ENCODE measurements at regions not wholly inside any gene's neighbourhood (a gene's known extent, or its start where the extent isn't known, plus 50 kb on each side); places are given as distances from the start of the nearest gene placed in this dataset.

DNA sequence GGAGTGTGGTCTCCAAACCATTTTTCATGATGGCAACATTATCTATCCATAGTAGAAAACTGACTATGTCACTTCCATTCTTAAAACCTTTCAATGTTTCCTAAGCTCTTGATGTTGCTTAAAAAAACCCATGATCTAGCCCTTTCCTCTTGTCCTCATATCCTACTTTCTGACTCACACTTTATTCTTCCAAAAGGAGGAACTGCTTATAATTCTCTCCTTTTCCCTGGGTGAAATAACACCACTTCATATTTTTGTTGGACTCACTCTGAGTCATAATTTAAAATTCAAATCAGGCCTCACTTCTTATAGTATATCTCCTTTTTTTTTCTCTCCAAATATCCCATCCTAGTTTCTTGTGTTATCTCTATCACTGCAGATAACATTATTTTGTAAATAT is 513.9 kb downstream of the MAN2A1 start:
- no peak overlapping the region for H3K4me3 ChIP-seq (ENCODE audit: extremely low read depth in 1 of 4, insufficient read depth in 2 of 4, low read depth in 3 of 4, low read length in 4 of 4)
- H3K79me1 ChIP-seq (ENCODE audit: low read depth, low read length) = no peaks in the 10 kb centered on the region
- no peaks in the 10 kb centered on the region for H3K36me3 ChIP-seq (ENCODE audit: control insufficient read depth in 2 of 4, insufficient read depth in 4 of 4, low read length in 3 of 4)
- no peak overlapping the region for H3K23ac ChIP-seq (ENCODE audit: insufficient read length)
- no peak overlapping the region for H3K9ac ChIP-seq (replicated peaks in 1 of 4; ENCODE audit: extremely low read depth in 1 of 4, low read depth in 3 of 4, low read length in 3 of 4)
- H3K18ac ChIP-seq (ENCODE audit: extremely low read depth, low read length) = no peak overlapping the region
- H2BK20ac ChIP-seq (ENCODE audit: low read length) = no peak overlapping the region
- H2BK12ac ChIP-seq (ENCODE audit: low read depth, low read length) = no peak overlapping the region
- H2BK120ac ChIP-seq (replicated peaks; ENCODE audit: low read depth, low read length) = no peak overlapping the region
- no peak overlapping the region for H2AK5ac ChIP-seq (ENCODE audit: low read depth, low read length)
- CTCF ChIA-PET (ENCODE audit: partially characterized antibody) = no interaction called here
- H3K27me3 ChIP-seq (replicated peaks in 1 of 4; ENCODE audit: control insufficient read depth in 3 of 4, extremely low read depth in 1 of 4, insufficient read depth in 3 of 4, low read length in 3 of 4) = no peaks in the 10 kb centered on the region; a peak in 1 of 7 replicates
- H3K4me1 ChIP-seq (replicated peaks in 1 of 4; ENCODE audit: control insufficient read depth in 3 of 4, insufficient read depth in 4 of 4, low read length in 3 of 4) = no peaks in the 10 kb centered on the region
- H3K56ac ChIP-seq (replicated peaks; ENCODE audit: insufficient read length, low read depth, low read length) = no peak overlapping the region
- H3K4me2 ChIP-seq (ENCODE audit: insufficient read depth in 1 of 2, low read depth in 2 of 2, low read length in 2 of 2) = no peak overlapping the region
- no peak overlapping the region for H2BK15ac ChIP-seq (ENCODE audit: low read length)
- H3K4ac ChIP-seq (replicated peaks; ENCODE audit: insufficient read length, low read depth, low read length) = no peak overlapping the region
- H4K91ac ChIP-seq (replicated peaks; ENCODE audit: insufficient read length, low read length) = no peak overlapping the region
- H3K14ac ChIP-seq (ENCODE audit: insufficient read length) = no peak overlapping the region
- DNase-seq (ENCODE audit: low read depth in 1 of 2, low spot score in 2 of 2) = no peak
- H3K27ac ChIP-seq (ENCODE audit: low read depth, low read length) = no peak overlapping the region
- no peak overlapping the region for H4K5ac ChIP-seq (ENCODE audit: insufficient read length, low read depth, low read length)
- H2BK5ac ChIP-seq (ENCODE audit: low read depth, low read length) = no peak overlapping the region
- H4K8ac ChIP-seq (ENCODE audit: extremely low read depth, insufficient read depth, low read length) = no peak overlapping the region
- H3K23me2 ChIP-seq (ENCODE audit: low read depth, low read length) = no peaks in the 10 kb centered on the region
- H2AFZ ChIP-seq (ENCODE audit: low read length) = no peak overlapping the region
- no peaks in the 10 kb centered on the region; a peak in 1 of 4 replicates for H3K9me3 ChIP-seq (ENCODE audit: insufficient read depth in 2 of 2, low read depth in 1 of 2, low read length in 1 of 2)
- TF ChIP-seq MAFK (IDR thresholded peaks at IDR 0.05; ENCODE audit: low read depth, low read length) = no peak
- no peak for TF ChIP-seq TAF7 (optimal IDR thresholded peaks at IDR 0.05; ENCODE audit: borderline replicate concordance, low read depth, low read length)
- no peak for TF ChIP-seq SP4 (IDR thresholded peaks at IDR 0.05; ENCODE audit: low read length)
- TF ChIP-seq GABPA (IDR thresholded peaks at IDR 0.05; ENCODE audit: borderline replicate concordance, insufficient read depth, low read length) = no peak
- TF ChIP-seq GTF2F1 (IDR thresholded peaks at IDR 0.05; ENCODE audit: borderline replicate concordance, low read depth, low read length) = no peak
- TF ChIP-seq BRCA1 (IDR thresholded peaks at IDR 0.05; ENCODE audit: low read depth, low read length) = no peak
- no peak for TF ChIP-seq CREB1 (IDR thresholded peaks at IDR 0.05)
- no peak for TF ChIP-seq SRF (IDR thresholded peaks at IDR 0.05; ENCODE audit: low read depth, low read length)
- no peak for TF ChIP-seq JUN (IDR thresholded peaks at IDR 0.05; ENCODE audit: low read depth, low read length)
- no peak for TF ChIP-seq EZH2 (IDR thresholded peaks at IDR 0.05; ENCODE audit: low read depth, low read length, severe bottlenecking)
- no peak for TF ChIP-seq RXRA (IDR thresholded peaks at IDR 0.05; ENCODE audit: insufficient read depth, low read depth, low read length)
- TF ChIP-seq CHD1 (IDR thresholded peaks at IDR 0.05; ENCODE audit: low read depth, low read length) = no peak
- no peak for FAIRE-seq
- no peaks in the 10 kb centered on the region for H3K79me2 ChIP-seq (ENCODE audit: control insufficient read depth in 1 of 2, insufficient read depth in 2 of 2, low read length in 2 of 2)
- POLR2A ChIA-PET (ENCODE audit: partially characterized antibody) = no interaction called here
- no peaks in the 10 kb centered on the region for H4K20me1 ChIP-seq (replicated peaks in 1 of 2; ENCODE audit: control insufficient read depth in 1 of 2, insufficient read depth in 2 of 2, low read length in 2 of 2)
